ENCODE measurements at regions not wholly inside any gene's neighbourhood (a gene's known extent, or its start where the extent isn't known, plus 50 kb on each side); places are given as distances from the start of the nearest gene placed in this dataset.

DNA sequence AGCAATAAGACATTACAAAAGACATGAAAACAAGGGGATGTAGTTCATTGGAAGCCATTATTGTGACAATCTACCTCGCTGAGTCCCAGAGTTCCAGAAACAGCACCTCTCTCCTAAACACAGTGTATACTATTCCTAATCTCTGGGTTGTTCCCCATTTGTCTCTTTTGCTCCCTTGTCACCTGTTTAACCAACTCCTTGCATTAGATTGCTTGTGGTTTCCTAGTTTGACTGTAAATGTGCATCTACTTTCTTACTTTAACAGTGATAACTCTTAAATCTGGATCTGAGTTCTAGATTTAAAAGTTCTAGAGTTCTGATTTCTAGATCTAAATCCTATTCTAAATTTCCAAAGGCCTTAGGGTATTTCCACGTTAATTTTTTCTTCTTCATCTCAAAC lies 71.6 kb upstream of the TET2 start:
- no peak overlapping the region for H3K27ac ChIP-seq (ENCODE audit: low read depth in 1 of 2, low read length in 1 of 2)
- no peak overlapping the region for H3K9ac ChIP-seq (ENCODE audit: insufficient read depth in 1 of 2, low read length in 2 of 2)
- DNase-seq: no peak
- H3K4me1 ChIP-seq (ENCODE audit: control insufficient read depth in 5 of 5, insufficient read depth in 5 of 5, low read length in 5 of 5): no peaks in the 10 kb centered on the region
- no peak overlapping the region for H3K4me3 ChIP-seq
- ATAC-seq (ENCODE audit: insufficient read depth, low FRiP score): no peak
- H3K27me3 ChIP-seq (ENCODE audit: control insufficient read depth in 3 of 3, insufficient read depth in 3 of 3, low read length in 2 of 3): no peaks in the 10 kb centered on the region
- no peaks in the 10 kb centered on the region for H3K36me3 ChIP-seq (ENCODE audit: control insufficient read depth in 4 of 4, insufficient read depth in 4 of 4, low read length in 4 of 4)
- 69 to 72% methylated on average over 2 of the region's 2 CpGs for whole genome bisulfite sequencing, 2 donors
- TF ChIP-seq, protein P1, sequence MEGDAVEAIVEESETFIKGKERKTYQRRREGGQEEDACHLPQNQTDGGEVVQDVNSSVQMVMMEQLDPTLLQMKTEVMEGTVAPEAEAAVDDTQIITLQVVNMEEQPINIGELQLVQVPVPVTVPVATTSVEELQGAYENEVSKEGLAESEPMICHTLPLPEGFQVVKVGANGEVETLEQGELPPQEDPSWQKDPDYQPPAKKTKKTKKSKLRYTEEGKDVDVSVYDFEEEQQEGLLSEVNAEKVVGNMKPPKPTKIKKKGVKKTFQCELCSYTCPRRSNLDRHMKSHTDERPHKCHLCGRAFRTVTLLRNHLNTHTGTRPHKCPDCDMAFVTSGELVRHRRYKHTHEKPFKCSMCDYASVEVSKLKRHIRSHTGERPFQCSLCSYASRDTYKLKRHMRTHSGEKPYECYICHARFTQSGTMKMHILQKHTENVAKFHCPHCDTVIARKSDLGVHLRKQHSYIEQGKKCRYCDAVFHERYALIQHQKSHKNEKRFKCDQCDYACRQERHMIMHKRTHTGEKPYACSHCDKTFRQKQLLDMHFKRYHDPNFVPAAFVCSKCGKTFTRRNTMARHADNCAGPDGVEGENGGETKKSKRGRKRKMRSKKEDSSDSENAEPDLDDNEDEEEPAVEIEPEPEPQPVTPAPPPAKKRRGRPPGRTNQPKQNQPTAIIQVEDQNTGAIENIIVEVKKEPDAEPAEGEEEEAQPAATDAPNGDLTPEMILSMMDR (IDR thresholded peaks at IDR 0.05; ENCODE audit: control extremely low read depth, extremely low read depth): no peak
- no peaks in the 10 kb centered on the region for H3K9me3 ChIP-seq (ENCODE audit: control insufficient read depth in 4 of 4, insufficient read depth in 3 of 4, low read length in 3 of 4)

DNA sequence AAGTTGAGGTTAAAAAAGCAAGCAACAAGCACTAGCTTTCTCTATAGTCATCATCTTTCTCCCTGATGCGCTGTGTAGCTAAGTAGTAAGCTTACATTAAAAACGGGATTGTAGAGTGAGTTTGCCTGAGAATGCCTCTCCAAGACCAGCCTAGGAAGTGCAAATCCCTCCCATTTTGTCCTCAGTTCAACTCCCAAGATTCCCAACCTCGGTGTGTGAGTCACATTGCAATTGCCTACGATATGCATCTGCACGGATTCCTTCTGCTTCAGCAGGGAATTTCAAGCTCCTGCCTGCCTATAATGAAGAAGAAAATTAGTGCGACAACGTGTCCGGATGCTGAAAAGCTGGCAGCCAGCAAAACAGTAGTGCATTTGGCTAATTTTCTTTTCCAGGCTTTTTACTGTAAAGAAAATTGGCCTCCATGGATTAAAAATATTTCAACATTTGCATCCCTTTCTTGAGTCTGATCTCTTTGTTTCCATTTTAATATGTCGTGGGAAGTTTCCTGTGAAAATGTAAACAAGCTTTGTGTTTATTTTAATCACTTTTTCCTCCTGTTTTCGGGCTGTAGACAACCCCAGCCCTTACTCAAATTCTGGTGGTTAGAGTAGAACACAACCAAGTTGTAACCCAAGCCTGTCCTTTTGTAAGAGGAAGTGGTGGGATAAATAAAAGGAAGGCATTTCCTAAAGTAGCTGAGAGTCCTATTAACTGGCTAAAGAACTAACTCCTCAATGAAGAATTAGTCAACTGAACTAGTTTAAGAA lies 58.4 kb upstream of the TET2 start:
- peaks cover 0 to 5% (median 0%) of the 10 kb centered on the region in 5 donors for H3K4me1 ChIP-seq (ENCODE audit: control insufficient read depth in 5 of 5, insufficient read depth in 5 of 5, low read length in 5 of 5)
- DNase-seq: peak in 2 of 3 donors; percentile 60 to 76
- no peaks in the 10 kb centered on the region for H3K9me3 ChIP-seq (ENCODE audit: control insufficient read depth in 4 of 4, insufficient read depth in 3 of 4, low read length in 3 of 4)
- no peaks in the 10 kb centered on the region for H3K36me3 ChIP-seq (ENCODE audit: control insufficient read depth in 4 of 4, insufficient read depth in 4 of 4, low read length in 4 of 4)
- TF ChIP-seq, protein P1 (IDR thresholded peaks at IDR 0.05; ENCODE audit: control extremely low read depth, extremely low read depth): no peak
- H3K9ac ChIP-seq (ENCODE audit: insufficient read depth in 1 of 2, low read length in 2 of 2): no peak overlapping the region
- WGBS, 2 donors: 35 to 46% methylated on average over 10 of the region's 10 CpGs
- H3K27me3 ChIP-seq (ENCODE audit: control insufficient read depth in 3 of 3, insufficient read depth in 3 of 3, low read length in 2 of 3): no peaks in the 10 kb centered on the region
- no peak overlapping the region for H3K4me3 ChIP-seq
- peak overlapping the region in 1 of 2 donors; percentile 45 for H3K27ac ChIP-seq (ENCODE audit: low read depth in 1 of 2, low read length in 1 of 2)
- ATAC-seq (ENCODE audit: insufficient read depth, low FRiP score): no peak

DNA sequence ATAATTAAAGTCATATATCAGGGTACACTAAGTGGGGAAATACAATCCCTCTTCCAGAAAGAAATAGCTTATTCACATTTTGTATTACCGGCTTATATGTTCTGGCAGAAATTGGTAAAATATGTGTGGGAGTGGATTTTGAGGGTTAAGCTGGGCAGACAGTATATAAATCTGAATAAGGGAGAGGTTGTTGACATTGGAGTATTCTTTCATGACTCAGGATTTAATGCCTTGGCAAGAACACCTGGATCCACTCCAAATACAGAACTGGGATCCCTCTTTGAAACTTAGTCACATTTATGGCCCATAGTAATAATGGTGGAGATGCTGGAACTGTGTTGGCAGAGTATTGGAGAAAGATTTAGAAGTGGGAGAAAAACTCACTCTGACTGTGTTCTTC lies 54.3 kb upstream of the TET2 start:
- 79 to 91% methylated on average over 1 of the region's 1 CpG for WGBS, 2 donors
- no peak for ATAC-seq (ENCODE audit: insufficient read depth, low FRiP score)

More for the DNA sequence above, 54.3 kb upstream of the TET2 start:
- peak in 2 of 3 donors; percentile 38 to 50 for DNase-seq
- TF ChIP-seq, protein P1 (IDR thresholded peaks at IDR 0.05; ENCODE audit: control extremely low read depth, extremely low read depth): no peak
- H3K27me3 ChIP-seq (ENCODE audit: control insufficient read depth in 3 of 3, insufficient read depth in 3 of 3, low read length in 2 of 3): no peaks in the 10 kb centered on the region
- H3K36me3 ChIP-seq (ENCODE audit: control insufficient read depth in 4 of 4, insufficient read depth in 4 of 4, low read length in 4 of 4): no peaks in the 10 kb centered on the region
- no peak overlapping the region for H3K27ac ChIP-seq (ENCODE audit: low read depth in 1 of 2, low read length in 1 of 2)
- H3K9ac ChIP-seq (ENCODE audit: insufficient read depth in 1 of 2, low read length in 2 of 2): no peak overlapping the region
- peaks cover 0 to 5% (median 0%) of the 10 kb centered on the region in 5 donors for H3K4me1 ChIP-seq (ENCODE audit: control insufficient read depth in 5 of 5, insufficient read depth in 5 of 5, low read length in 5 of 5)
- H3K4me3 ChIP-seq: no peak overlapping the region
- H3K9me3 ChIP-seq (ENCODE audit: control insufficient read depth in 4 of 4, insufficient read depth in 3 of 4, low read length in 3 of 4): peaks cover 0 to 4% (median 0%) of the 10 kb centered on the region in 4 donors

Measured in lung (tissue), 11 donors.